ENCODE measurements at regions not wholly inside any gene's neighbourhood (a gene's known extent, or its start where the extent isn't known, plus 50 kb on each side); places are given as distances from the start of the nearest gene placed in this dataset.

- Histone ChIP-seq H3K9me3 (ENCODE audit: control insufficient read depth in 4 of 4, low read length in 3 of 4) (peaks cover 0 to 8% (median 4%) of the 10 kb centered on the region in 4 donors), H3K27ac (ENCODE audit: low read depth in 1 of 2, low read length in 2 of 2) (no peak overlapping the region), H3K36me3 (ENCODE audit: control insufficient read depth in 4 of 4, insufficient read depth in 3 of 4, low read depth in 1 of 4, low read length in 3 of 4) (no peaks in the 10 kb centered on the region), H3K4me1 (ENCODE audit: control insufficient read depth in 4 of 4, insufficient read depth in 4 of 4, low read length in 3 of 4) (no peaks in the 10 kb centered on the region), H3K4me3 (ENCODE audit: low read depth in 1 of 3, low read length in 3 of 3) (no peak overlapping the region), H3K9ac (ENCODE audit: low read depth in 1 of 2, low read length in 2 of 2) (no peak overlapping the region), H3K27me3 (ENCODE audit: control insufficient read depth in 4 of 4, insufficient read depth in 4 of 4, low read length in 3 of 4) (no peaks in the 10 kb centered on the region)
- TF ChIP-seq GABPA (IDR thresholded peaks at IDR 0.05 in 1 of 2, conservative IDR thresholded peaks at IDR 0.05 in 1 of 2) (no peak), TAF1 (conservative IDR thresholded peaks at IDR 0.05) (no peak), YY1 (IDR thresholded peaks at IDR 0.05) (no peak), CTCF (IDR thresholded peaks at IDR 0.05; ENCODE audit: low read depth, low read length, missing input control) (no peak), FOXA2 (IDR thresholded peaks at IDR 0.05) (no peak), ATF3 (IDR thresholded peaks at IDR 0.05) (no peak), EGR1 (IDR thresholded peaks at IDR 0.05; ENCODE audit: low read depth in 2 of 2) (no peak), HNF4G (IDR thresholded peaks at IDR 0.05) (no peak), ZBTB33 (IDR thresholded peaks at IDR 0.05) (no peak), JUND (IDR thresholded peaks at IDR 0.05) (no peak), MAX (IDR thresholded peaks at IDR 0.05) (no peak), SP1 (IDR thresholded peaks at IDR 0.05) (no peak), REST (IDR thresholded peaks at IDR 0.05) (no peak), RXRA (IDR thresholded peaks at IDR 0.05) (no peak), FOXA1 (IDR thresholded peaks at IDR 0.05) (no peak), RAD21 (IDR thresholded peaks at IDR 0.05) (no peak), HNF4A (conservative IDR thresholded peaks at IDR 0.05) (no peak), NR2F2 (IDR thresholded peaks at IDR 0.05) (no peak)
- 76% methylated on average over 3 of the region's 3 CpGs for WGBS
- no peak for DNase-seq (ENCODE audit: low spot score)
Measured at GRCh38 chr7:69020536-69020935, 577.7 kb upstream of the AUTS2 start.
